ENCODE measurements at regions not wholly inside any gene's neighbourhood (a gene's known extent, or its start where the extent isn't known, plus 50 kb on each side); places are given as distances from the start of the nearest gene placed in this dataset.
A peak's percentile ranks its signal among the peaks of the same experiment; 100 is the strongest.
"Not testable (repeated sequence)": the region's sequence is repeated elsewhere in the genome, so short reads cannot be mapped to it uniquely, and the experiment has no call there.

- no peak for DNase-seq
Observed at GRCh38 chr5:100188339-100188738, 346.8 kb upstream of the FAM174A start.

- DNase-seq = peak; percentile 5
Observed at GRCh38 chr5:100186181-100186580, 349.0 kb upstream of the FAM174A start.

GRCh38 chr5:100182402-100182801, 352.8 kb upstream of the FAM174A start:
- no peak for DNase-seq

GRCh38 chr5:100175346-100175745, 359.8 kb upstream of the FAM174A start:
- DNase-seq = peak; percentile 1

- DNase-seq = no peak
Observed at GRCh38 chr5:100165309-100165708, 369.9 kb upstream of the FAM174A start.

- no peak for DNase-seq
Observed at GRCh38 chr5:100161868-100162267, 373.3 kb upstream of the FAM174A start.

GRCh38 chr5:100157066-100157465, 378.1 kb upstream of the FAM174A start:
- DNase-seq = no peak

GRCh38 chr5:100148239-100148638, 386.9 kb upstream of the FAM174A start:
- DNase-seq = no peak

GRCh38 chr5:100142607-100143006, 392.6 kb upstream of the FAM174A start:
- no peak for DNase-seq

GRCh38 chr5:100131161-100131560, 404.0 kb upstream of the FAM174A start:
- DNase-seq = no peak

GRCh38 chr5:100130307-100130706, 404.9 kb upstream of the FAM174A start:
- no peak for DNase-seq

GRCh38 chr5:100119903-100120302, 415.3 kb upstream of the FAM174A start:
- no peak for DNase-seq

GRCh38 chr5:100110497-100110896, 424.7 kb upstream of the FAM174A start:
- no peak for DNase-seq

GRCh38 chr5:100108883-100109282, 426.3 kb upstream of the FAM174A start:
- DNase-seq = no peak

GRCh38 chr5:100103592-100104119, 431.5 kb upstream of the FAM174A start:
- DNase-seq = not testable (repeated sequence)

- DNase-seq = peak; percentile 2
Observed at GRCh38 chr5:100101466-100101865, 433.7 kb upstream of the FAM174A start.

- not testable (repeated sequence) for DNase-seq
Observed at GRCh38 chr5:100096328-100096727, 438.8 kb upstream of the FAM174A start.

GRCh38 chr5:100080703-100081102, 454.5 kb upstream of the FAM174A start:
- not testable (repeated sequence) for DNase-seq

- DNase-seq = not testable (repeated sequence)
Observed at GRCh38 chr5:100079163-100079562, 456.0 kb upstream of the FAM174A start.

GRCh38 chr5:100066020-100066419, 469.2 kb upstream of the FAM174A start:
- DNase-seq = not testable (repeated sequence)

GRCh38 chr5:100043475-100043874, 491.7 kb upstream of the FAM174A start:
- no peak for DNase-seq

- DNase-seq = no peak
Observed at GRCh38 chr5:100026606-100027005, 508.6 kb upstream of the FAM174A start.

GRCh38 chr5:100023536-100023935, 511.6 kb upstream of the FAM174A start:
- no peak for DNase-seq

- DNase-seq = no peak
Observed at GRCh38 chr5:100017520-100018262, 517.5 kb upstream of the FAM174A start.

- DNase-seq = not testable (repeated sequence)
Observed at GRCh38 chr5:100013305-100013704, 521.9 kb upstream of the FAM174A start.
